ENCODE measurements at regions not wholly inside any gene's neighbourhood (a gene's known extent, or its start where the extent isn't known, plus 50 kb on each side); places are given as distances from the start of the nearest gene placed in this dataset.
"Not testable (repeated sequence)": the region's sequence is repeated elsewhere in the genome, so short reads cannot be mapped to it uniquely, and the experiment has no call there.

DNA sequence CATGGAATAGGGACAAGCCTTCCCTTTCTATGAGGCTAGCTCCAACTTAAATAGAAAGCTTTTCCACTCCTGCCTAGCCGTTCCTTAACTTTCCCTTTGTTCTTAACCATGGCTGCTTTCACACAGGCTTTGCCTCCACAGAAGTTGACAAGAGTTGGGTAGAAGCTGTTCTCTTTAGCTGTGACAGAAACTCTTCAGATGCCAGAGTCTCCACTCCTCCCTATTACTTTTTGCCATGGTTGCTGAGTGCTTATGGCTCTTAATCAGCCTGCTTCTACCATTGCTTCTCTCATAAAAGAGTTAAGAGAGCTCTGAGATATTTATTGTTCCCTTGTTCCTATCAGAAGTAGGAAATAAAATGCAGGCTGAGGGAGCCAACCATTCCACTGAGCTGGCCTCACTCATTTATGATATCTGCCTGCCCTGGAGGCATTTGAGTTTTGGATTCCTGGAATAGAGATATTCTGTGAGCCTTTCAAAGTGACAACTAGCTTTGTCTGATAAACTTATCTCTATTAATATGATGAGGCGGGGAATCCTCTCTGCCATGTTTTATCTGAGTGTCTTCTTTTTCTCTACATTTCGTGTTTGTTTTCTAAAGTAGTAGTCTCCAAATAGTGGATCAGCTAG is 162.6 kb downstream of the DMAC1 start:
- TF ChIP-seq CTCF (conservative IDR thresholded peaks at IDR 0.05; ENCODE audit: low read depth, low read length), result no peak
- Histone ChIP-seq H3K4me3 (IDR thresholded peaks at IDR 0.05; ENCODE audit: insufficient read depth, low read depth, low read length) (no peak overlapping the region), H3K36me3 (ENCODE audit: insufficient read depth) (no peaks in the 10 kb centered on the region), H4K20me1 (ENCODE audit: insufficient read depth) (no peaks in the 10 kb centered on the region), H2AFZ (ENCODE audit: low read depth) (no peak overlapping the region), H3K9ac (no peak overlapping the region), H3K4me2 (no peak overlapping the region), H3K4me1 (ENCODE audit: low read depth, poor library complexity, severe bottlenecking) (no peaks in the 10 kb centered on the region), H3K27me3 (ENCODE audit: insufficient read depth, low read depth) (no peaks in the 10 kb centered on the region), H3K27ac (no peak overlapping the region), H3K79me2 (ENCODE audit: insufficient read depth, low read depth) (no peaks in the 10 kb centered on the region)

DNA sequence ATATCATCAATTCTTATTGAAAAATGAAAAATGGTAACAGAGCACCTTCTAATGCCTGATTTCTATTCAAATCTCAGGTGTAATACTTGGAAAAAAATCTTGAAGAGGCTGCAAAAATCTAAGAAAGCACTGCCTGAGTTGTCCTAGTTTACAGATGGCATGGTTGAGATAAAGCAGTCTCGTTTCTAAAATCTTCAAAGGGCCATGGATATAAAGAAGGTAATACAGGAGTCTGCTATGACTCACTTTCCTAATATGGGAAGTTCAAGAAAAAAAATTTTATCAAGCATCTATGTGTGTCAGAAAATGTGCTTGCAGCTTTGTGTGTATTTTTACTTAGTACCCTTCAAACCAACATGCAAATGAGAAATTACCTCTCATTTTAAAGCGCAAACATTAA is 163.3 kb downstream of the DMAC1 start:
- H4K20me1 ChIP-seq (ENCODE audit: insufficient read depth), result no peaks in the 10 kb centered on the region
- no peaks in the 10 kb centered on the region for H3K79me2 ChIP-seq (ENCODE audit: insufficient read depth, low read depth)
- no peak for TF ChIP-seq CTCF (conservative IDR thresholded peaks at IDR 0.05; ENCODE audit: low read depth, low read length)
- H2AFZ ChIP-seq (ENCODE audit: low read depth), result no peak overlapping the region
- H3K27me3 ChIP-seq (ENCODE audit: insufficient read depth, low read depth), result no peaks in the 10 kb centered on the region
- H3K36me3 ChIP-seq (ENCODE audit: insufficient read depth), result no peaks in the 10 kb centered on the region
- no peak overlapping the region for H3K4me2 ChIP-seq
- no peak overlapping the region for H3K4me3 ChIP-seq (IDR thresholded peaks at IDR 0.05; ENCODE audit: insufficient read depth, low read depth, low read length)
- no peak overlapping the region for H3K9ac ChIP-seq
- H3K27ac ChIP-seq, result no peak overlapping the region
- H3K4me1 ChIP-seq (ENCODE audit: low read depth, poor library complexity, severe bottlenecking), result no peaks in the 10 kb centered on the region

- H3K79me2 ChIP-seq (ENCODE audit: insufficient read depth, low read depth); H3K4me3 ChIP-seq (IDR thresholded peaks at IDR 0.05; ENCODE audit: insufficient read depth, low read depth, low read length); H4K20me1 ChIP-seq (ENCODE audit: insufficient read depth); H3K27me3 ChIP-seq (ENCODE audit: insufficient read depth, low read depth); H3K27ac ChIP-seq; H3K4me1 ChIP-seq (ENCODE audit: low read depth, poor library complexity, severe bottlenecking); H3K9ac ChIP-seq; H3K4me2 ChIP-seq; H2AFZ ChIP-seq (ENCODE audit: low read depth); H3K36me3 ChIP-seq (ENCODE audit: insufficient read depth): not testable (repeated sequence)
Measured at GRCh38 chr9:7626571-7627029, 173.0 kb downstream of the DMAC1 start.

DNA sequence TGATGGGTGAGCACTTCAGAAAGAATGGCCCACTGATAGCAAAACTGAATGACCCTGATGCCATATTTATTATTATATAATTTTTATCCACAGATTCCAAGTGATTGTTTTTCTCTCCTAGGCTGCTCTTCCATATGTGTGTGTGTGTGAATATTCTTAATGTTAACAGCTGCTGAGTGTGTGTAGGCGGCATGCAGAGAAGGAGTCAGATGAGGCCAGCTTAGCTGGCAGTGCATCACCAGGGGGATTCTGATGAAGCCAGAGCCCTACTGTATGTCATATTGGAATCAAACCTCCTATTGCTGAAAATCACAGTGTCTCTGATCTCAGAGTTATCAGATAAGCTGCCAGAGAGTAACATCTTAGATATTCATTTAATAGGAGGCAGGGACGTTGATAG is 177.1 kb downstream of the DMAC1 start:
- no peaks in the 10 kb centered on the region for H3K79me2 ChIP-seq (ENCODE audit: insufficient read depth, low read depth)
- H3K27ac ChIP-seq, result no peak overlapping the region
- no peaks in the 10 kb centered on the region for H4K20me1 ChIP-seq (ENCODE audit: insufficient read depth)
- no peak overlapping the region for H3K4me2 ChIP-seq
- H3K36me3 ChIP-seq (ENCODE audit: insufficient read depth), result no peaks in the 10 kb centered on the region
- no peaks in the 10 kb centered on the region for H3K4me1 ChIP-seq (ENCODE audit: low read depth, poor library complexity, severe bottlenecking)
- no peaks in the 10 kb centered on the region for H3K27me3 ChIP-seq (ENCODE audit: insufficient read depth, low read depth)
- H3K9ac ChIP-seq, result no peak overlapping the region
- no peak for TF ChIP-seq CTCF (conservative IDR thresholded peaks at IDR 0.05; ENCODE audit: low read depth, low read length)
- no peak overlapping the region for H2AFZ ChIP-seq (ENCODE audit: low read depth)
- H3K4me3 ChIP-seq (IDR thresholded peaks at IDR 0.05; ENCODE audit: insufficient read depth, low read depth, low read length), result no peak overlapping the region

- Histone ChIP-seq H2AFZ (ENCODE audit: low read depth) (no peak overlapping the region), H3K4me3 (IDR thresholded peaks at IDR 0.05; ENCODE audit: insufficient read depth, low read depth, low read length) (no peak overlapping the region), H3K36me3 (ENCODE audit: insufficient read depth) (no peaks in the 10 kb centered on the region), H3K4me1 (ENCODE audit: low read depth, poor library complexity, severe bottlenecking) (no peaks in the 10 kb centered on the region), H4K20me1 (ENCODE audit: insufficient read depth) (no peaks in the 10 kb centered on the region), H3K27ac (no peak overlapping the region), H3K4me2 (no peak overlapping the region), H3K79me2 (ENCODE audit: insufficient read depth, low read depth) (no peaks in the 10 kb centered on the region), H3K9ac (no peak overlapping the region), H3K27me3 (ENCODE audit: insufficient read depth, low read depth) (no peaks in the 10 kb centered on the region)
- TF ChIP-seq CTCF (conservative IDR thresholded peaks at IDR 0.05; ENCODE audit: low read depth, low read length), result no peak
Measured at GRCh38 chr9:7615344-7615743, 184.2 kb downstream of the DMAC1 start.

Data from KMS-11 (cell line).